ENCODE measurements at regions not wholly inside any gene's neighbourhood (a gene's known extent, or its start where the extent isn't known, plus 50 kb on each side); places are given as distances from the start of the nearest gene placed in this dataset.

- no peak for TF ChIP-seq RCOR1 (IDR thresholded peaks at IDR 0.05; ENCODE audit: low read length)
- TF ChIP-seq USF1 (IDR thresholded peaks at IDR 0.05; ENCODE audit: borderline replicate concordance, low read depth), result no peak
- TF ChIP-seq RXRA (IDR thresholded peaks at IDR 0.05; ENCODE audit: borderline replicate concordance, low read depth), result no peak
- TF ChIP-seq NFIC (IDR thresholded peaks at IDR 0.05; ENCODE audit: borderline replicate concordance), result no peak
- no peak for TF ChIP-seq GABPA (IDR thresholded peaks at IDR 0.05; ENCODE audit: low read depth)
- no peak for TF ChIP-seq SMC3 (IDR thresholded peaks at IDR 0.05; ENCODE audit: low read depth, low read length)
Observed at GRCh38 chr5:124570285-124571035, 176.0 kb downstream of the ZNF608 start (continued).

GRCh38 chr5:124566875-124567450, 179.5 kb downstream of the ZNF608 start:
- ChIA-PET POLR2A (no interaction called here), CTCF (no interaction called here)
- no peak for TF ChIP-seq FOSL2 (IDR thresholded peaks at IDR 0.05; ENCODE audit: borderline replicate concordance, low read depth)
- no peak for TF ChIP-seq REST (IDR thresholded peaks at IDR 0.05; ENCODE audit: low read depth, low read length)
- TF ChIP-seq TEAD4 (IDR thresholded peaks at IDR 0.05; ENCODE audit: borderline replicate concordance, insufficient read depth), result no peak
- no peak for TF ChIP-seq JUND (IDR thresholded peaks at IDR 0.05)
- TF ChIP-seq GABPA (IDR thresholded peaks at IDR 0.05; ENCODE audit: low read depth), result no peak
- TF ChIP-seq FOXM1 (IDR thresholded peaks at IDR 0.05; ENCODE audit: low read depth), result no peak
- no peak for TF ChIP-seq SIN3A (IDR thresholded peaks at IDR 0.05; ENCODE audit: borderline replicate concordance, low read depth, low read length)
- TF ChIP-seq NRF1 (IDR thresholded peaks at IDR 0.05; ENCODE audit: low read depth, low read length), result no peak
- TF ChIP-seq RCOR1 (IDR thresholded peaks at IDR 0.05; ENCODE audit: low read length), result no peak
- TF ChIP-seq NFIC (IDR thresholded peaks at IDR 0.05; ENCODE audit: borderline replicate concordance), result no peak
- no peak for TF ChIP-seq FOXJ3 (CRISPR knock-in tag; IDR thresholded peaks at IDR 0.05)
- TF ChIP-seq RFX5 (IDR thresholded peaks at IDR 0.05; ENCODE audit: low read length), result no peak
- TF ChIP-seq MXI1 (IDR thresholded peaks at IDR 0.05; ENCODE audit: low read depth, low read length), result no peak
- TF ChIP-seq EP300 (IDR thresholded peaks at IDR 0.05; ENCODE audit: borderline replicate concordance in 1 of 2, low read depth in 1 of 2, low read length in 1 of 2), result no peak
- no peak for TF ChIP-seq YY1 (IDR thresholded peaks at IDR 0.05; ENCODE audit: low read depth)
- no peak for TF ChIP-seq RAD21 (IDR thresholded peaks at IDR 0.05; ENCODE audit: low read length)
- no peak for TF ChIP-seq MEF2A (IDR thresholded peaks at IDR 0.05; ENCODE audit: borderline replicate concordance, low read depth)
- no peak for TF ChIP-seq ZBTB33 (IDR thresholded peaks at IDR 0.05; ENCODE audit: borderline replicate concordance, low read depth)
- H3F3A ChIP-seq (replicated peaks; ENCODE audit: insufficient read depth), result no peaks in the 10 kb centered on the region
- no peak overlapping the region for H3K27ac ChIP-seq (ENCODE audit: low read depth in 2 of 2, low read length in 1 of 2)
- H3K79me2 ChIP-seq (ENCODE audit: insufficient read depth), result no peaks in the 10 kb centered on the region
- no peaks in the 10 kb centered on the region for H3K9me3 ChIP-seq
- H3K36me3 ChIP-seq (replicated peaks in 1 of 2; ENCODE audit: control insufficient read depth in 1 of 2, insufficient read depth in 2 of 2, low read length in 1 of 2), result no peaks in the 10 kb centered on the region
- H3K4me3 ChIP-seq (ENCODE audit: low read depth in 2 of 2, low read length in 1 of 2), result no peak overlapping the region
- DNase-seq, result no peak
- H2AFZ ChIP-seq (ENCODE audit: low read depth), result no peak overlapping the region
- WGBS (ENCODE audit: low lambda C conversion rate), result 69% methylated on average over 6 of the region's 7 CpGs
- H3K4me2 ChIP-seq, result no peak overlapping the region
- no peaks in the 10 kb centered on the region for H3K4me1 ChIP-seq (ENCODE audit: control insufficient read depth in 1 of 2, insufficient read depth in 2 of 2, low read depth in 1 of 2, low read length in 1 of 2)
- no peak overlapping the region for H3K9ac ChIP-seq
- no peaks in the 10 kb centered on the region for H3K27me3 ChIP-seq (ENCODE audit: insufficient read depth)
- no peaks in the 10 kb centered on the region for H3K9me2 ChIP-seq
- H4K20me1 ChIP-seq (ENCODE audit: insufficient read depth), result no peaks in the 10 kb centered on the region

Data from SK-N-SH (cell line).